HEK293T (cell line): ENCODE measurements at regions not wholly inside any gene's neighbourhood (a gene's known extent, or its start where the extent isn't known, plus 50 kb on each side); places are given as distances from the start of the nearest gene placed in this dataset.

Source experiments
- CTCF ChIA-PET: fragments of 350-600 bp; formaldehyde crosslinking; extraction: SDS; loops from one replicate; lab custom pipeline; 2021; ENCODE audit warnings: antibody characterized with exemption, inconsistent platforms; lab: Yijun Ruan, JAX
- POLR2A ChIA-PET: fragments of 350-600 bp; formaldehyde crosslinking; extraction: SDS; loops from one replicate; lab custom pipeline; 2020; ENCODE audit warnings: antibody characterized with exemption, inconsistent platforms; lab: Yijun Ruan, JAX
- DNase-seq: peaks from one replicate; pipeline ENCODE4 v3.0.0; 2012; ENCODE audit warnings: mixed read lengths; ENCODE audit errors: extremely low spot score
- ARNT ChIP-seq: fragments of 450-650 bp; IDR thresholded peaks from 2 replicates; pipeline ENCODE4 v1.6.1; 2017; ENCODE audit warnings: mild to moderate bottlenecking
- BHLHE40 ChIP-seq: fragments of 450-650 bp; IDR thresholded peaks from 2 replicates; pipeline ENCODE4 v1.6.1; 2016; ENCODE audit warnings: mild to moderate bottlenecking, moderate library complexity, borderline replicate concordance
- CTBP1 ChIP-seq: fragments of 450-650 bp; IDR thresholded peaks from 2 replicates; pipeline ENCODE4 v1.6.1; 2016; ENCODE audit warnings: borderline replicate concordance
- ELF4 ChIP-seq: fragments of 450-650 bp; IDR thresholded peaks from 2 replicates; pipeline ENCODE4 v1.6.1; 2017; ENCODE audit warnings: antibody characterized with exemption
- FOXA1 ChIP-seq: fragments of 450-650 bp; IDR thresholded peaks from 2 replicates; pipeline ENCODE4 v1.6.1; 2016; ENCODE audit warnings: mild to moderate bottlenecking
- FOXK2 ChIP-seq: fragments of 450-650 bp; IDR thresholded peaks from 2 replicates; pipeline ENCODE4 v1.6.1; 2016; ENCODE audit warnings: mild to moderate bottlenecking
- FOXM1 ChIP-seq: fragments of 450-650 bp; IDR thresholded peaks from 2 replicates; pipeline ENCODE4 v1.6.1; 2017; ENCODE audit warnings: mild to moderate bottlenecking, borderline replicate concordance
- HDGF ChIP-seq: fragments of 450-650 bp; IDR thresholded peaks from 2 replicates; pipeline ENCODE4 v1.6.1; 2017; ENCODE audit warnings: antibody characterized with exemption, borderline replicate concordance
- L3MBTL2 ChIP-seq: fragments of 450-650 bp; conservative IDR thresholded peaks from 2 replicates; pipeline ENCODE4 v1.6.1; 2016; ENCODE audit warnings: mild to moderate bottlenecking
- LEF1 ChIP-seq: fragments of 450-650 bp; IDR thresholded peaks from 2 replicates; pipeline ENCODE4 v1.6.1; 2017; ENCODE audit warnings: mild to moderate bottlenecking, borderline replicate concordance
- NFRKB ChIP-seq: fragments of 450-650 bp; IDR thresholded peaks from 2 replicates; pipeline ENCODE4 v1.6.1; 2016; ENCODE audit warnings: mild to moderate bottlenecking, moderate library complexity
- PKNOX1 ChIP-seq: fragments of 450-650 bp; IDR thresholded peaks from 2 replicates; pipeline ENCODE4 v1.6.1; 2016
- SP1 ChIP-seq: fragments of 450-650 bp; IDR thresholded peaks from 2 replicates; pipeline ENCODE4 v1.6.1; 2017
- SUZ12 ChIP-seq: fragments of 450-650 bp; IDR thresholded peaks from 2 replicates; pipeline ENCODE4 v1.6.1; 2016; ENCODE audit warnings: mild to moderate bottlenecking
- TARDBP ChIP-seq: fragments of 450-650 bp; IDR thresholded peaks from 2 replicates; pipeline ENCODE4 v1.6.1; 2016
- ZNF384 ChIP-seq: fragments of 450-650 bp; IDR thresholded peaks from 2 replicates; pipeline ENCODE4 v1.6.1; 2016

DNA sequence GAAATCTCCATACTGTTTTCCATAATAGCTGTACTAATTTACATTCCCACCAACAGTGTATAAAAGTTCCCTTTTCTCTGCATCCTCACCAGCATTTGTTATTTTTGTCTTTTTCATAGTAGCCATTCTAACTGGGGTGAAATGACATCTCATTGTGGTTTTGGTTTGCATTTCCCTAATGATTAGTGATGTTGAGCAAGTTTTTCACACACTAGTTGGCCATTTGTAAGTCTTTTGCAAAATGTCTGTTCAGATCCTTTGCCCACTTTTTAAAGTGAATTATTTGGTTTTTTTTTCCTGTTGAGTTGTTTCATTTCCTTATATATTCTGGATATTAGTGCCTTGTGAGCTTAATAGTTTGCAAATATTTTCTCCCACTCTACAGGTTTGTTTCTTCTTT, 101.0 kb upstream of the NFE2L3 start:
- DNase-seq, result no peak
- ChIA-PET POLR2A (no interaction called here), CTCF (interaction anchor here (0.6 kb wide), 1 partner anchor 16 kb away, joined by 3 read pairs; no protein-coding TSS in a partner anchor)
- TF ChIP-seq SUZ12 (no peak), LEF1 (no peak), FOXM1 (no peak), L3MBTL2 (no peak), ARNT (no peak), FOXA1 (no peak), FOXK2 (no peak), BHLHE40 (no peak), NFRKB (no peak)

- CTCF ChIA-PET, result no interaction called here
- POLR2A ChIA-PET, result no interaction called here
- no peak for DNase-seq
- TF ChIP-seq CTBP1, result no peak
- no peak for TF ChIP-seq NFRKB
- TF ChIP-seq FOXM1, result no peak
- TF ChIP-seq ZNF384, result no peak
- no peak for TF ChIP-seq TARDBP
- TF ChIP-seq LEF1, result no peak
- no peak for TF ChIP-seq BHLHE40
- TF ChIP-seq L3MBTL2, result no peak
- no peak for TF ChIP-seq FOXK2
- no peak for TF ChIP-seq SP1
- TF ChIP-seq FOXA1, result no peak
- no peak for TF ChIP-seq SUZ12
- no peak for TF ChIP-seq ELF4
- no peak for TF ChIP-seq PKNOX1
These were observed 99.3 kb upstream of the NFE2L3 start for GRCh38 chr7:26052706-26053105.

DNA sequence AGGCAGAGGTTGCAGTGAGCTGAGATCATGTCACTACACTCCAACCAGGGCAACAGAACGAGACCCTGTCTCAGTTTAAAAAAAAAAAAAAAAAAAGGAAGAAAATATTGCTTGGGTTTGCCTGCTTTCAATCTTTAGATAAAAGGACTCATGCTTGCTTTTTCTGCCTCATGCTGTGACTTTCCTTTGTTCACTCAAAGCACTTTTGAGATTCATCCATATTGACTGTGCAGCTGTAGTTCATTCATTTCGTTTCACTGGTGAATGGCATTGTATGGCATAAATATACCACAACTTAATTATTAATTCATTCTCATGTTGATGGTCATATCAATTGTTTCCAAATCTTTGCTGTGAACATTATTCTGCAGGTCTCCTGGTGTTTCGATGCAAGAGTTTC, 97.6 kb upstream of the NFE2L3 start:
- ChIA-PET CTCF (interaction anchor here (0.6 kb wide), 2 partner anchors 8 to 121 kb away, joined by 3 to 4 read pairs; no protein-coding TSS in a partner anchor), POLR2A (no interaction called here)
- DNase-seq, result no peak
- TF ChIP-seq HDGF, result no peak
- TF ChIP-seq FOXK2, result no peak
- TF ChIP-seq CTBP1, result no peak
- TF ChIP-seq NFRKB, result no peak
- no peak for TF ChIP-seq L3MBTL2
- no peak for TF ChIP-seq FOXM1
- TF ChIP-seq BHLHE40, result no peak
- no peak for TF ChIP-seq TARDBP
- no peak for TF ChIP-seq SUZ12
- TF ChIP-seq ZNF384, result no peak
- no peak for TF ChIP-seq PKNOX1
- no peak for TF ChIP-seq SP1
- no peak for TF ChIP-seq ELF4
- no peak for TF ChIP-seq ARNT
- TF ChIP-seq LEF1, result no peak
- TF ChIP-seq FOXA1, result no peak

DNA sequence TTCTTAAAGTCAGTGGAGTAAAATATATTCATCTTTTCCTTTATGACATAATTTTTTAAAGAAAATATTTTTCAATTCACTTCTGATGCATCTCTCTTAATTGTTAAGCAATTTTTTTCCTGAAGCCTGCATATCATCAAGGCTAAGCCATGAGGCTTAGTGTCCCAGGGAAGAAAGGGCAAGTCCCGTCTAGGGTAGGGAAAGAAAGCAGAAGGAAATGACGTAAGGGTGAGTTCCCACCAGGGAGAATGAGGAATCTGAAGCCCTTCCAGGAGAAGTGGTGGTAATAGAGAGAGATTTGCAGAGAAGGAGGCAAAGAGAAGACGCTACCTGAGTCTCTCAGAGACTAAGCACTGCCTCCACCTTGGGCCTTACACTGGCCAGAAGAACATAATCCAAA, 96.8 kb upstream of the NFE2L3 start:
- CTCF ChIA-PET, result no interaction called here
- POLR2A ChIA-PET, result no interaction called here
- no peak for DNase-seq
- no peak for TF ChIP-seq SP1
- no peak for TF ChIP-seq TARDBP
- TF ChIP-seq CTBP1, result no peak
- no peak for TF ChIP-seq FOXK2

GRCh38 chr7:26060733-26061677, 91.0 kb upstream of the NFE2L3 start:
- ChIA-PET POLR2A (no interaction called here), CTCF (no interaction called here)
- DNase-seq, result no peak
- TF ChIP-seq L3MBTL2 (no peak), ELF4 (no peak), SP1 (no peak), FOXM1 (no peak), NFRKB (no peak), LEF1 (no peak), TARDBP (no peak), PKNOX1 (peak; percentile 88), SUZ12 (no peak), FOXA1 (no peak), HDGF (no peak), FOXK2 (no peak), BHLHE40 (no peak), ARNT (no peak), ZNF384 (no peak), CTBP1 (peak; percentile 72; the same call in 1 of the 2 replicates)
